HEK293T (cell line): ENCODE measurements at regions not wholly inside any gene's neighbourhood (a gene's known extent, or its start where the extent isn't known, plus 50 kb on each side); places are given as distances from the start of the nearest gene placed in this dataset.

Experiments
- CTCF ChIA-PET: fragments of 350-600 bp; formaldehyde crosslinking; extraction: SDS; loops from one replicate; lab custom pipeline; 2021; ENCODE audit warnings: antibody characterized with exemption, inconsistent platforms; lab: Yijun Ruan, JAX
- POLR2A ChIA-PET: fragments of 350-600 bp; formaldehyde crosslinking; extraction: SDS; loops from one replicate; lab custom pipeline; 2020; ENCODE audit warnings: antibody characterized with exemption, inconsistent platforms; lab: Yijun Ruan, JAX
- DNase-seq: peaks from one replicate; pipeline ENCODE4 v3.0.0; 2012; ENCODE audit warnings: mixed read lengths; ENCODE audit errors: extremely low spot score
- ARNT ChIP-seq: fragments of 450-650 bp; IDR thresholded peaks from 2 replicates; pipeline ENCODE4 v1.6.1; 2017; ENCODE audit warnings: mild to moderate bottlenecking
- BHLHE40 ChIP-seq: fragments of 450-650 bp; IDR thresholded peaks from 2 replicates; pipeline ENCODE4 v1.6.1; 2016; ENCODE audit warnings: mild to moderate bottlenecking, moderate library complexity, borderline replicate concordance
- CTBP1 ChIP-seq: fragments of 450-650 bp; IDR thresholded peaks from 2 replicates; pipeline ENCODE4 v1.6.1; 2016; ENCODE audit warnings: borderline replicate concordance
- ELF4 ChIP-seq: fragments of 450-650 bp; IDR thresholded peaks from 2 replicates; pipeline ENCODE4 v1.6.1; 2017; ENCODE audit warnings: antibody characterized with exemption
- FOXA1 ChIP-seq: fragments of 450-650 bp; IDR thresholded peaks from 2 replicates; pipeline ENCODE4 v1.6.1; 2016; ENCODE audit warnings: mild to moderate bottlenecking
- FOXK2 ChIP-seq: fragments of 450-650 bp; IDR thresholded peaks from 2 replicates; pipeline ENCODE4 v1.6.1; 2016; ENCODE audit warnings: mild to moderate bottlenecking
- FOXM1 ChIP-seq: fragments of 450-650 bp; IDR thresholded peaks from 2 replicates; pipeline ENCODE4 v1.6.1; 2017; ENCODE audit warnings: mild to moderate bottlenecking, borderline replicate concordance
- HDGF ChIP-seq: fragments of 450-650 bp; IDR thresholded peaks from 2 replicates; pipeline ENCODE4 v1.6.1; 2017; ENCODE audit warnings: antibody characterized with exemption, borderline replicate concordance
- L3MBTL2 ChIP-seq: fragments of 450-650 bp; conservative IDR thresholded peaks from 2 replicates; pipeline ENCODE4 v1.6.1; 2016; ENCODE audit warnings: mild to moderate bottlenecking
- LEF1 ChIP-seq: fragments of 450-650 bp; IDR thresholded peaks from 2 replicates; pipeline ENCODE4 v1.6.1; 2017; ENCODE audit warnings: mild to moderate bottlenecking, borderline replicate concordance
- NFRKB ChIP-seq: fragments of 450-650 bp; IDR thresholded peaks from 2 replicates; pipeline ENCODE4 v1.6.1; 2016; ENCODE audit warnings: mild to moderate bottlenecking, moderate library complexity
- PKNOX1 ChIP-seq: fragments of 450-650 bp; IDR thresholded peaks from 2 replicates; pipeline ENCODE4 v1.6.1; 2016
- SP1 ChIP-seq: fragments of 450-650 bp; IDR thresholded peaks from 2 replicates; pipeline ENCODE4 v1.6.1; 2017
- SUZ12 ChIP-seq: fragments of 450-650 bp; IDR thresholded peaks from 2 replicates; pipeline ENCODE4 v1.6.1; 2016; ENCODE audit warnings: mild to moderate bottlenecking
- TARDBP ChIP-seq: fragments of 450-650 bp; IDR thresholded peaks from 2 replicates; pipeline ENCODE4 v1.6.1; 2016
- ZNF384 ChIP-seq: fragments of 450-650 bp; IDR thresholded peaks from 2 replicates; pipeline ENCODE4 v1.6.1; 2016

GRCh38 chr3:10632125-10632524 lies 126.7 kb upstream of the ATP2B2 start:
- ChIA-PET POLR2A (no interaction called here), CTCF (no interaction called here)
- DNase-seq: no peak
- no peak for TF ChIP-seq ARNT
- no peak for TF ChIP-seq LEF1
- TF ChIP-seq FOXK2: no peak
- TF ChIP-seq TARDBP: no peak
- TF ChIP-seq L3MBTL2: no peak
- TF ChIP-seq BHLHE40: no peak
- no peak for TF ChIP-seq CTBP1
- TF ChIP-seq SUZ12: no peak
- no peak for TF ChIP-seq ELF4
- no peak for TF ChIP-seq HDGF
- no peak for TF ChIP-seq FOXM1
- no peak for TF ChIP-seq FOXA1
- TF ChIP-seq NFRKB: no peak
- no peak for TF ChIP-seq PKNOX1
- TF ChIP-seq ZNF384: no peak
- TF ChIP-seq SP1: no peak

- POLR2A ChIA-PET: no interaction called here
- TF ChIP-seq TARDBP (no peak), FOXK2 (no peak), SUZ12 (no peak), FOXA1 (no peak), LEF1 (no peak), SP1 (no peak), L3MBTL2 (no peak), ARNT (no peak), PKNOX1 (no peak), FOXM1 (no peak), ZNF384 (no peak), HDGF (no peak), CTBP1 (no peak), ELF4 (no peak), NFRKB (no peak), BHLHE40 (no peak)
- DNase-seq: no peak
- CTCF ChIA-PET: no interaction called here
Measured at GRCh38 chr3:10632741-10633140, 127.4 kb upstream of the ATP2B2 start.

GRCh38 chr3:10635446-10636076 lies 130.2 kb upstream of the ATP2B2 start:
- ChIA-PET POLR2A (no interaction called here), CTCF (no interaction called here)
- DNase-seq: no peak
- TF ChIP-seq SP1 (no peak), FOXK2 (no peak), ELF4 (no peak), FOXA1 (no peak), ARNT (no peak), FOXM1 (no peak), PKNOX1 (no peak), SUZ12 (no peak)

GRCh38 chr3:10637342-10637741 lies 132.0 kb upstream of the ATP2B2 start:
- no peak for TF ChIP-seq SP1
- no peak for TF ChIP-seq SUZ12
- TF ChIP-seq CTBP1: no peak
- TF ChIP-seq ZNF384: no peak
- no peak for TF ChIP-seq FOXA1
- no peak for TF ChIP-seq PKNOX1
- TF ChIP-seq LEF1: no peak
- no peak for TF ChIP-seq NFRKB
- no peak for TF ChIP-seq FOXM1
- TF ChIP-seq ELF4: no peak
- TF ChIP-seq BHLHE40: no peak
- TF ChIP-seq HDGF: no peak
- no peak for TF ChIP-seq ARNT
- TF ChIP-seq FOXK2: no peak
- TF ChIP-seq L3MBTL2: no peak
- no peak for TF ChIP-seq TARDBP
- ChIA-PET POLR2A (no interaction called here), CTCF (interaction anchor here (0.7 kb wide), 1 partner anchor 86 kb away, joined by 3 read pairs; no protein-coding TSS in a partner anchor)
- DNase-seq: no peak

GRCh38 chr3:10638466-10638865 lies 133.1 kb upstream of the ATP2B2 start:
- POLR2A ChIA-PET: no interaction called here
- no peak for TF ChIP-seq FOXA1
- no peak for TF ChIP-seq BHLHE40
- TF ChIP-seq ZNF384: no peak
- no peak for TF ChIP-seq L3MBTL2
- TF ChIP-seq SUZ12: no peak
- TF ChIP-seq ARNT: no peak
- TF ChIP-seq SP1: no peak
- CTCF ChIA-PET: no interaction called here
- no peak for DNase-seq
